ENCODE measurements at regions not wholly inside any gene's neighbourhood (a gene's known extent, or its start where the extent isn't known, plus 50 kb on each side); places are given as distances from the start of the nearest gene placed in this dataset.

- TF ChIP-seq CTCF (IDR thresholded peaks at IDR 0.05; ENCODE audit: low read length, missing control alignments), result no peak
- no peak overlapping the region for H3K4me3 ChIP-seq (replicated peaks; ENCODE audit: low read depth, low read length)
- DNase-seq (ENCODE audit: low read depth), result no peak
Measured at GRCh38 chr7:50181081-50181480, 88.0 kb upstream of the ZPBP start.

GRCh38 chr7:50178166-50178565, 85.1 kb upstream of the ZPBP start:
- TF ChIP-seq CTCF (IDR thresholded peaks at IDR 0.05; ENCODE audit: low read length, missing control alignments), result no peak
- no peak overlapping the region for H3K4me3 ChIP-seq (replicated peaks; ENCODE audit: low read depth, low read length)
- DNase-seq (ENCODE audit: low read depth), result no peak

- DNase-seq (ENCODE audit: low read depth), result no peak
- no peak overlapping the region for H3K4me3 ChIP-seq (replicated peaks; ENCODE audit: low read depth, low read length)
- no peak for TF ChIP-seq CTCF (IDR thresholded peaks at IDR 0.05; ENCODE audit: low read length, missing control alignments)
Measured at GRCh38 chr7:50174948-50175347, 81.9 kb upstream of the ZPBP start.

- TF ChIP-seq CTCF (IDR thresholded peaks at IDR 0.05; ENCODE audit: low read length, missing control alignments), result no peak
- no peak for DNase-seq (ENCODE audit: low read depth)
- H3K4me3 ChIP-seq (replicated peaks; ENCODE audit: low read depth, low read length), result no peak overlapping the region
Measured at GRCh38 chr7:50166997-50167965, 74.2 kb upstream of the ZPBP start.

GRCh38 chr7:50164559-50165170, 71.6 kb upstream of the ZPBP start:
- no peak for TF ChIP-seq CTCF (IDR thresholded peaks at IDR 0.05; ENCODE audit: low read length, missing control alignments)
- DNase-seq (ENCODE audit: low read depth), result no peak
- H3K4me3 ChIP-seq (replicated peaks; ENCODE audit: low read depth, low read length), result no peak overlapping the region

GRCh38 chr7:50160206-50160605, 67.2 kb upstream of the ZPBP start:
- TF ChIP-seq CTCF (IDR thresholded peaks at IDR 0.05; ENCODE audit: low read length, missing control alignments), result no peak
- H3K4me3 ChIP-seq (replicated peaks; ENCODE audit: low read depth, low read length), result no peak overlapping the region

More at GRCh38 chr7:50160206-50160605, 67.2 kb upstream of the ZPBP start:
- DNase-seq (ENCODE audit: low read depth), result no peak

Data from fibroblast of pulmonary artery (primary cell).